ENCODE measurements at regions not wholly inside any gene's neighbourhood (a gene's known extent, or its start where the extent isn't known, plus 50 kb on each side); places are given as distances from the start of the nearest gene placed in this dataset.

GRCh38 chr15:38878926-38879325, 314.3 kb upstream of the RASGRP1 start:
- FAIRE-seq (no peak), DNase-seq (ENCODE audit: low spot score in 2 of 2) (no peak)

GRCh38 chr15:38879909-38880471, 315.4 kb upstream of the RASGRP1 start:
- no peak for FAIRE-seq

DNA sequence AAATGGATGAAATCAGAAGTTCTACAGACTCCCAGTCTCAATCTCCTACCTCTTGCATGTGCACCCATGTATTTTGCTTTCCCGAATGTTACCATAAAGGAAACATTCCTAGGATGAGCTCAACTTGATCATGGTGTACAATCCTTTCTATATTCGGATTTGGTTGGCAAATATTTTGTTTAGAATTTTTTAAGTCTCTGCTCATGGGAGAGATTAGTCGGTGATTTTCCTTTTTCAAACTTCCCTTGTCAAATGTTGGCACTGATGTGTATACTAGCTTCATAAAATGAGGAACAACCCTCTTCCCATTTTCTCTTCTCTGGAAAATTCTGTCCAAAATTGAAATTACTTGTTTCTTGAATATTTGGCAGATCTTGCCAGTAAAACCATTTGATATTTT, 317.6 kb upstream of the RASGRP1 start:
- DNase-seq (ENCODE audit: low spot score in 2 of 2) (no peak), FAIRE-seq (no peak)

More at GRCh38 chr15:38879909-38880471, 315.4 kb upstream of the RASGRP1 start:
- DNase-seq (ENCODE audit: low spot score in 2 of 2): no peak

GRCh38 chr15:38883987-38884386, 319.4 kb upstream of the RASGRP1 start:
- FAIRE-seq: no peak
- no peak for DNase-seq (ENCODE audit: low spot score in 2 of 2)

DNA sequence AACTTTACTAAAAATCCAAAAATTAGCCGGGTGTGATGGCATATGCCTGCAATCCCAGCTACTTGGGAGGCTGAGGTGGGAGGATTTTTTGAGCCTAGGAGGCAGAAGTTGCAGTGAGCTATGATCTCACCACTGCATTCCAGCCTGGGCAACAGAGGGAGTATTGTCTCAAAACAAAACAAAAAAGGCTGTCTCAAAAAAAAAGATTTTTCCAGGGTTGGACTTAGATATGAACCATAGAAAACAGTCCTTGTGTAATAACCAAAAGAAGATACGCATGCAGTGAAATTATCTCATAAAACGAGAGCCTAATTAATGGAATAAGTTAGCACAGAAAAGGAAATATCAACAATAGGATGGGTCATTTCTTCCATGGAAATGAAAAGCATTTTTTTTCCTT, 320.4 kb upstream of the RASGRP1 start:
- no peak for DNase-seq (ENCODE audit: low spot score in 2 of 2)
- FAIRE-seq: no peak

DNA sequence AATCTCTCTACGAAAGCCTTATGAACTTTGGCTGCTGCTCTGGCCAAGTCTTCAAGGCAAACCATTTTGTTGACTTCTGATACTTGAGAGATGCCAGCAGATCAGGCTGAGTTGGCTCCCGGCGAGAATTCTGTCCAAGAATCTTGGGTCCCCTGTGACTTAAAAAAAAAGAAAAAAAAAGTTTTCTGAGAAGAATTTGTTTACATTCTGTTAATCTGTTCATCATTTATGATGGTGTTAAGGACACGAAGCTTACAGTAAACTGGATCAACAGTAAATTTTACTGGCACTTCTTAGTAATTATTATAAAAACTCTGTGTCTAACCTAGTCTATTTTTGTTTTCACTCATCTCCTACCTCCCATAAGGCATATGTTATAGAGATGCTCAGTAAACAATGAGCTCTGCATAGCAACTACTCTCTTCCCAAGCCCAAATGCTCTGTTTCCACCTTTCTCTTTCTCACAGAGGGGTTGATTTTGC, 320.9 kb upstream of the RASGRP1 start:
- FAIRE-seq: no peak
- no peak for DNase-seq (ENCODE audit: low spot score in 2 of 2)

- no peak for FAIRE-seq
Measured at GRCh38 chr15:38886315-38887163, 321.9 kb upstream of the RASGRP1 start.

GRCh38 chr15:38888701-38889221, 324.1 kb upstream of the RASGRP1 start:
- no peak for FAIRE-seq
- no peak for DNase-seq (ENCODE audit: low spot score in 2 of 2)

More at GRCh38 chr15:38886315-38887163, 321.9 kb upstream of the RASGRP1 start:
- DNase-seq (ENCODE audit: low spot score in 2 of 2): no peak

- no peak for DNase-seq (ENCODE audit: low spot score in 2 of 2)
- no peak for FAIRE-seq
Measured at GRCh38 chr15:38890194-38890593, 325.6 kb upstream of the RASGRP1 start.

- DNase-seq (ENCODE audit: low spot score in 2 of 2): no peak
- no peak for FAIRE-seq
Measured at GRCh38 chr15:38893925-38894242, 329.3 kb upstream of the RASGRP1 start.

DNA sequence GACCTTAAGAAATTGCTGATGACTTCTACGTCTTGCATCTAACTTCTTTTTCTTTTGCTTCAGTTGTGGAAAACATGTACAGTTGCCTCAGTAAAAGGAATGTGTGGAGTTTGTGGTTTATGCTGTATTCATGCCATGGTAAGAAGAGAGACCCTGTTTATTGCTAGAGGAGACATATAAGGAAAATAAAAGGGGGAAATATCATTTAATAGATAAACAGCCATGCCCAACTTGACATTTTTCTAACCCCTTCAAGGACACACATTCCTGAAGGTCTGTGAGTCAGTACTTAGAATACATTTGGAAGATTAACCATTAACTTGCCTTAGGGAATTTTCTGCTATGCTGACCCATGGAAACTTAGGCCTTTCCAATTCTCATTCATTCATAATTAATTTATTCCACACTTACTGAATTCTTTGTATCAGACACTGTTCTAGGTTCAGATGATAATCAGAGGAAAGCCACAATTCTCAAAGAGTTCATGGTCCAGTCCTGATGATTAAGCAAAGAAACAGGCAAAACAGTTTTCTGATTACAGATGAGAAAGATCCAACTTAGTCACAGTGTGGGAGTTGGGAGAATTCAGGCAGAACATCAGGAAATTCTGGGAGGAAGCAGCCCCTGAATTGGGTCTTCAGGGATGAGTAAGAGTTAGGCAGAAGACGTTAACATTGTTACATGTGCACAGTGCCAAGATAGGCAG, 329.8 kb upstream of the RASGRP1 start:
- DNase-seq (ENCODE audit: low spot score in 2 of 2) (no peak), FAIRE-seq (no peak)

- DNase-seq (ENCODE audit: low spot score in 2 of 2) (no peak), FAIRE-seq (no peak)
Measured at GRCh38 chr15:38895326-38896255, 331.0 kb upstream of the RASGRP1 start.

DNA sequence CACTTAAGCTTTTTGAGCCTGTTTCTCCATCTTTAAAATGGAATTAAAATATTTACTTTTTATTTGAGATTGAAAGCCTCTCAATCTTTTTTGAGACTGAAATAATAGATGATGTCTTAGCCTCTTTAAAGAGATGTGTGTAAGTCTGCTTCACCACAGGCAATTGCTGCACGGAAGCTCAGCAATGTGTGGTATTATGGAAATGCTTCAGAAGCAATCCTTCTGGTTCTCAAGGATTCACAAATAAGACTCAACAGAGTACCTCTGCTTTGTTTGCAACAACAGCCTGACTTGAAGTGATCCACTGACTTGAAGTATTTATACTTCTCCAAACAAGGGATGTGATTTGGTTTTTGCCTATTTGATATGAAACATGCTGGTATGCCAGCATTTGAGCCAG, 332.0 kb upstream of the RASGRP1 start:
- DNase-seq (ENCODE audit: low spot score in 2 of 2): no peak
- FAIRE-seq: no peak

DNA sequence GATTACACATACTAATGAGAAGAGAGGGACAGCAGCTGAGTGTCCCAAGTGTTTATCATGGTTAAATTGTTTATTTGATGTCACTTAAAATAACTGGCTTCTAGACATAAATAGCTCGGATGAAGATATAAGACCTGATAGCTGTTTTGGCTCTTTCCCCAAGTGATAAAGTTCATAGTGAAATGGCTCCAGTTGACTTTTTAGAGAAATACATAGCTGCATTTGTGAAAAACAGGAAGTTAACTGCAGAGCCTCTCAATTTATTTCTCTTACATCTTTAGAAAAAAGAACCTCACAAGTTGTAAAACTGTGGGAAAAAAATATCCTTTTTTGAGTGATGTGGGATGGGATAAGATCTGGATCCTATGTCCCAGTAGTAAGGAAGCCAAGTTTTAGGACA, 332.9 kb upstream of the RASGRP1 start:
- no peak for DNase-seq (ENCODE audit: low spot score in 2 of 2)
- no peak for FAIRE-seq

DNA sequence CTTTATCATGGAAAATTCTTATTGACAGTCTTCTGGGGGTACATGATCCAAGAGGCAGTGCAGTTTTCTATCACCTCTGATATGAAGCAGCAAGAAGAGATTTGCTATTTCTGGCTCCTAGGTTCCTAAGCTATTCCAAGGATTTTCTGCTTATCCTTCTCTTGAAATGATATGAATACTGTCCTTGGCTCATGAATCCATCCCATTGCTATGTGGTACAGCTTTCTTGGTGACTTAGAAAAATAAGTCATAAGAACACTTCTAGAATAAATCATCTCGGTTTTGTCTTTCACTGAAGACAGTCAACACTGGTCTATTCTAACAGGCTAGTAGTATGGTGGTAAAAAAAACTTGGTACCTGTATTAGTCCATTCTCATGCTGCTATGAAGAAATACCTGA, 333.6 kb upstream of the RASGRP1 start:
- FAIRE-seq: no peak
- DNase-seq (ENCODE audit: low spot score in 2 of 2): no peak

DNA sequence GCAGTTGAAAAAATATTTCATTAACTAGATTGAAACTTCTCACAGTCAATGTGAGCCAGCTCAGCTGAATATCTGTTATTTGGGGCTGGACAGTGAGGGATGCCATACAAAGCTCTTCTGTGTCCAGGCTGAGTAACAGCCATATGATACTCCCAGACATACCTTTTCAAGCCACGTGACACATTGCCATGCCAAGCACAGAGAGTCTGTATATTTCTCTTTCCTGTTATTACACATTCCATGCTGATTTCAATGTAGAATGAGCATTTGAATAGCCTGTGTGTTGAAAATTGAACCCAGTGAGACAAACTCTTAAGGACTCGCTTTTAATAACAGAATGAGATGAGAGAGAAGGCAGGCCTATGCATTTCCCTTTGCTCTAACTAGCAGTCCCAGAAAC, 334.7 kb upstream of the RASGRP1 start:
- no peak for DNase-seq (ENCODE audit: low spot score in 2 of 2)
- FAIRE-seq: no peak

- DNase-seq (ENCODE audit: low spot score in 2 of 2): no peak
- no peak for FAIRE-seq
Measured at GRCh38 chr15:38904298-38904697, 339.7 kb upstream of the RASGRP1 start.

DNA sequence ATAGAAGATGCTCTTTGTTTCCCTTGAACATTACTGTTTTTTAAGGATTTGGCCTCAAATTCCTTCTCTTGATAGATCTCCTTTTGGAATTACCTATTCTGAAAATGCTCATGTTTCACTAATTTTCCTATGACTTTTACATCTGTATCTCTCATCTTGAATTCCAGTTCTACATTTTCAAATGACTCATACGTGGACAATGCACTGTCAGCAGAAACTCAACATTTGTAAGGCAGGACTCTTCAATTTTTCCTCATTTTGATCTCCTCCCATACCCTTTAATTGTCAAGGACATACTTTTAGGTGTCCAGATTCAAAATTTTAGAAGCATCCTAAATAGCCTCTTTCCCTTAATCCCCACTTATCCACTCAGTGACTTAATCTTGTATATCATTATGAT, 341.0 kb upstream of the RASGRP1 start:
- FAIRE-seq (no peak), DNase-seq (ENCODE audit: low spot score in 2 of 2) (no peak)

DNA sequence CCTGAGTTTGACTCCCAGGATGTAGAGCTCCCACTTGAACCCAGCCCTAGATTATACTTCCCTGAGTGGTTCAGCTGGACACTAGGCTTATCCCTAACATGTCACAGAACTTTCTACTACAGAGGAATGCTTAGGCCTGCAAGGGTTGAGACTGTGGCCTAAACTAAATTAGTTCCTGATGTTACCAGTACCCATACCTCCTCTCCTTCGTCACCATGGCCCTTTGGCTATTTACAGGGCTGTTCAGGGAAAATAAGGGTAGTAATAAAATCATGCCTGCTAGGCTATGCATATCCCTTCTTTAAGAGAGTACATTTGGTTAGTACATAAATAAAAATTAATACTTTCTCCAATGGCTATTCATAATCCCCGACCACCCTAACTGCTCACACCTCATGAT, 356.4 kb upstream of the RASGRP1 start:
- FAIRE-seq (no peak), DNase-seq (ENCODE audit: low spot score in 2 of 2) (no peak)

DNA sequence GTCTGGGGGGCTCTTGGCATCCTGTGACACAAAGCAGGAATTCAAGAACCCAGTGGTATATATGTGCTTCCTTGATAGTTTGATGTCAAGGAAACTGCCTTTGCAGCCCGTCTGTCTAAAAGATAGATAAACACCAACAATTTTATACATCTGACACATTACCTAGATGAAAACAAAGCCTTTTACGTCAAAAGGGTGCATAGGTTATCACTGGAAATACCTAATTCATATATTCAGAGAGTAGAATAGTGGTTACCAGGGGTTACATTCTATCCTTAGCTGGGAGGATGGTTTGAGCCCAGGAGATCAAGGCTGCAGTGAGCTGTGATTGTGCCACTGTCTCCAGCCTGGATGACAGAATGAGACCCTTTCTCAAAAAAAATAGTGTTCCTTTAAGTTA, 356.9 kb upstream of the RASGRP1 start:
- FAIRE-seq (no peak), DNase-seq (ENCODE audit: low spot score in 2 of 2) (no peak)

All from frontal cortex (tissue), 3 donors.